ENCODE measurements at regions not wholly inside any gene's neighbourhood (a gene's known extent, or its start where the extent isn't known, plus 50 kb on each side); places are given as distances from the start of the nearest gene placed in this dataset.

DNA sequence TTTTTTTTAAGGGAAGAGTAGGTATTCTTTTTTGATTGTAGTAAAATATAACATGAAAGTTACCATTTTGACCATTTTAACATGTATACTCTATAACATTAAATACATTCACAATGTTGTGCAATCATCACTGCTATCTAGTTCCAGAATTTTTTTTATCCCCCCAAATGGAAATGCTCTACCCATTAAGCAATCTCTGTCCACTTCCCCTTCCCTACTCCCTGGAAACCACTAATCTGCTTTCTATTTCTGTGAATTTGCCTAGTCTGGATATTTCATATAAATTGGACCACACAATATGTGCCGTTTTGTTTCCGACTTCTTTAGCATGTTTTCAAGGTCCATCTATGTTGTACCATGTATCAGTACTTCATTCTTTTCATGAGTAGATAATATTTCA is 429.5 kb downstream of the TLE1 start:
- DNase-seq (ENCODE audit: low read depth), result no peak

DNA sequence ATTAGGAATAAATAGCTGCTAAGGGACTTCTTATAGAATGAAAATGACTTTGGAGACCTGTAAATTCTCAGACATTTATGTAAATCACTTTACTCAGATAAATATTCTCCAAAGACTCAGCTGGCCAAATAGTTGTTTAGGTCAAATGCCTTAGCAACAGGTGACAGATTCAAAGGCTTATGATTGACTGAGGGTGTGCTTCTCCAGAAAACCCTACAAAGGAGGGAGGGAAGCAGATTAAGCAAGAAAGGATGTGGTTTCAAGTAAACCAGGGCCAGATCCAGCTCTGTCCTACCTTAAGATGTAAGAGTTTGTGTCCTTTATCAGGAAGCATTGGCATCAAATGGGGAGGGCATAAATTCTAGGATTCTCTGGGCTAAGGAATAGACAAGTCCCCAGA is 433.0 kb downstream of the TLE1 start:
- DNase-seq (ENCODE audit: low read depth), result no peak

DNA sequence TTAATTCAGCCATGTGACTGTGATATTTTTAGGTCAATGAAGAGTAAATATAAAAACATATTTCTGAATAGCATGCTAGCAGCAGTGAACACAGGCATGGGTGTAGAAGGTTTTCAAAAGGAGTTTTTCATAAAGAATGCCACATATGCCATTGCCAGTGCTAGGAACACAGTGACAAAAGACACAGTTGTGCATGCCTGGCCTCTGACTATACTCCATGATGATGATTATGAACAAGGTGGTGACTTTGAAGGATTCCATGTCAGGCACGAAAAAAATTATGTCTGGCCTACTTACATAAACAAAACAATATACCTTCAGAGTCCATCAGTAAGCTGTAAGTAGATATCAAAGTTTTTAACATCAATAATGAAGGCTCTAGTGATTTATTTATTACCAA is 438.7 kb downstream of the TLE1 start:
- no peak for DNase-seq (ENCODE audit: low read depth)

DNA sequence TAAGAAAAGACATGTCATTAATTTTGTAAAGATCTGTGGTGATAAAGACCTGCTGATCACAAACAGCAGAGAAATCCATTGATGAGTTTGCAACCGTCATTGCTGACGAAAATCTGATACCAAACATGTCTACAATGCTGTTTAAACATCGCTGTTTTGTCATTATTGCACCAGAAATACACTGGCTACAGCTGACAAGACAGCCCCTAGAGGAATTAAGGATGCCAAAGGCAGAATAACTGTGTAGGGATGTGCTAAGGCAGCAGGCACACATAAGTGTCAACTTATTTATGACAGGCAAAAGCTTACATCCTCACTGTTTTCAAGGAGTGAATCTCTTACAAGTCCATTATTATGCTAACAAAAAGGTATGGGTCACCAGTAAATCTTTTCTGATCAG is 439.3 kb downstream of the TLE1 start:
- no peak for DNase-seq (ENCODE audit: low read depth)

DNA sequence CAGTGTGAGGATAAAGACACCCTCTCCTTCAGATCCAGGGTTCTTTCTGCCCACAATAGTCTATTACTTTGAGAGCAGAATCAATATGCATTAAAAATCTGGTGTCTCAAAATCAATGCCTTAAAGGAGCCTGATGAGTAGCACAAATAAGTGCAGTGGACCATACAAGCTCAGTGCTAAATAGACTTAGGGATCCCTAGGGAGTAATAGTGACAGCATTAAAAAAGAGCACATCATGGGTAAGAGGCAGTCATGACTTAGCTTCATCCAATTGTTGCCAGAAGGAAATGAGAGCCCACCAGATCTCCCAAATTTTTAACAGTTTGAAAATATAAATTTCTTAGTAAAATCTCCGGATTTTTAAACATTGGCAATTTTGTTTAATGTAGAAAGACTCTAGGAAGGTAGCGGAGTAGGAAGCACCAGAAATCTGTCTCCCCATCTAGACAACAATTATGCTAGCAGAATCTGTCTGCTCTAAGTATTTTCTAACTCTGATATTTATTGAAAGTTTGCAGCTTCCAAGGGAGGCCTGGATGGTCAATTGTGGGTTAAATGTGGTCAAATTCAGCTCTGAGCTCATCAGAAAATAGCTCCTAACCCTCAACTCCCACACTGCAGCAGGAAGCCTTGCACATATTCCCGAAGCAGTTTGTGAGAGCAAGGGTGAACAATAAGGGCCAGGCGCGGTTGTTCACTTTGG is 443.9 kb downstream of the TLE1 start:
- DNase-seq (ENCODE audit: low read depth), result no peak

DNA sequence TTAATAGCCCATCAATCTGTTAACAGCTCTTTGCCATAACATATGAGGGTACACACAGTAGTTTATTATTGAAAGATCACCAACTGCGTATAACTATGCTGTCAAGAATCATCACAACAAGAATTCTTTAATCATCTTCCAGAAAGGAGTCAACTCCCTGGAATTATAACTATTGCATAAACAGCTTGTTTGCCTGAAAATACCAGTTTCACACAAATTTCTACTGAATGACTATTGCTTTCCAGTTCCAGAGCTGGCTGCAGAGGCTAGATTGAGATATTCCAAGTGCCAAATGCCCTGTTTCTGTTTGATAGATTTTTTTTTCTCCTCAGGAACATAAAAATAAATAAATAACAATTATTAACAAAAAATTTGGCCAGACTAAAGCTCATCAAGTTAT is 444.7 kb downstream of the TLE1 start:
- no peak for DNase-seq (ENCODE audit: low read depth)

DNA sequence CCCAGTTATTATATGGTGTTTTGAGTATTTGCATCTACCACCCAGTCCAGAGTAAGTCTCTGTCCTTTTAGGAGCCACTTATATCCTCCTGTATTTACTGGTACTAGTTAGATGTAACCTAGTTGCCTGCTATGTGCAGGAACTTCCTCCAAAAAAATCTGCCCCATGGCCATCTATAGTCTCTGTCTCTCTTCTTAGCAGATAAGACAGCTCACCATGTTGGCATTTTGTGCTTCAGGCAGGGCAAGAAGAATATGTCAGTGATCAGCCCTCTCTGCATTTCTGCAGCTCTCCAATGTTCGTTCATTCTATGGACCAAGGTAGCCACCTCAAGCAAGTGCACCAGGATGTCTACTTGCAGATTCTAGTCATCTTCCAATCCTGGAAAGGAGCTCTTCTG is 446.5 kb downstream of the TLE1 start:
- no peak for DNase-seq (ENCODE audit: low read depth)

DNA sequence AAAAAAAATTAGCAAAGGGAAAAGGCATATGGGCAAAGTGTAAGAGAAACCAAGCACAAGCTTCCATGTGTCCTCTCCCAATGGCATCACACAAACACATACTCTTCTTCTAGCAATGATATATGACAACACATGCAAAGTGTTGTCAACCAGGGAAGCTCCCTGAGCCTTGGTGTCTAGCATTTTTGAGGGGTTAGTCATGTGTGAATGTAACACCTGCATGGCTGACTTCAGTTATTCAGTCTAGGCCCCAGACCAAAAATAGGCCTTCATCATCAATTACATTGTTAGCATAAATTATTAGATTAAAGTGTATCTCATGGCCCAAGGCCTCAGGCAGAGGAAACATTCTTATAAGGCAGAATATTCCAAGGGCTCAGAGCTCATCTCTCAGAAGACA is 450.0 kb downstream of the TLE1 start:
- DNase-seq (ENCODE audit: low read depth), result no peak

DNA sequence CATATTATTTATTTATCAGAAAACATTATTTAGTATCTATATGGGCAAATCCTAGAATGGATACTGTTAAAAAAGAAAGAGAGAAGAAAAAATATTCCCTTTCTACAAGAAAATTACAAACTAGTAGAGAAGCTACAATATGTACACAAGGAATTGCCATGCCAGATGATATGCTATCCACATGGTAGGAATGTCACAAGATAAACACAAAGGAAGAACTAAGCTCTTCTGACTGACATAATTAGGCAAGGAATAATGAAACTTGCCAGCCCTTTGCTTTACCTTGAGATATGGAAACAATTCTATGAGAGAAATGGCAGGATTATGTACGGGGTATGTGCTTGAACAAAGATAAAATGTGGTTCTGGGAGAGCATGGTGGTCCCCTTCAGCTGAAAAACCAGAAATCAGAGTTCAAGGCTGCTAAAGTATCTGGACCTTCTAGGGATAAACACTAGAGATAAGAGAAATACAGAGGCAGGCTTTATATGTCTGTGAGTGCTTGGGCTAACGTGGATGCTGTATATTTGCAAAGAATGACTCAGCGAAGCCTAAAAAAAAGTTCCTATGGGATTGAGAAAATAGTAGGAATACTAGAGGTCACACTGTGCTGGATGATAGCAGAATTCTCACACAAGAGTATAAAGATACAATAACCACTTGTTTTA is 451.6 kb downstream of the TLE1 start:
- DNase-seq (ENCODE audit: low read depth), result no peak

DNA sequence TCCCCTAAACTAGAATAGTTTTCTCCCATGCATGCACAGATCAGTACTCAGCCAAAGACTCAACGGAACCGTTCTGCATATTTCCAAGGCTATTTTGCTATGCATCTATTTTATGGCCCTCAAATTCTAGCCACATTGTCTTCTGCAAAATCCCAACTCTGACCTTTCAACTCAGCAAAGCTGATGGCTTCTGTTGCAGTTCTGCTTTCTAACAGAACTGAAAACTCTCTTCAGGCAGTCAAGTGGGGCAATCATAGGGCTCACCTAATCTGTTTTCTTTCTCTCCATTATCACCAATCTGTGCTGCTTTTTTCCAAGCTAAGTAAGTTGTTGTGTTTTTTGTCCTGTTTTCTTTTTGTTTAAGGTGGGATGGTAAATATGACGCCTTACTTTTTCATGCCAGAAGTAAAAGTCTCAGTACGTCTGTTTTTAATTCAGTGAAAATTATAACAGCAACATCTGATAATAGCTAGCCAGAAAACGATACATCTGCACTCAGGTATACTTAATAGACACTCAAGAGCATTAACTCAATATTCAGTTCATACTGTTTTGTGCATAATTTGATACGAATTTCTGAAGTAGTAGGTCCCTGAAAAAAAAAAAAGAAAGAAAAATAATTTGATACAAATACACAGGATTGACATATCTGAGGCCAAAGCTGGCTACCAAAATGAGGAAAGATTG is 454.3 kb downstream of the TLE1 start:
- no peak for DNase-seq (ENCODE audit: low read depth)

DNA sequence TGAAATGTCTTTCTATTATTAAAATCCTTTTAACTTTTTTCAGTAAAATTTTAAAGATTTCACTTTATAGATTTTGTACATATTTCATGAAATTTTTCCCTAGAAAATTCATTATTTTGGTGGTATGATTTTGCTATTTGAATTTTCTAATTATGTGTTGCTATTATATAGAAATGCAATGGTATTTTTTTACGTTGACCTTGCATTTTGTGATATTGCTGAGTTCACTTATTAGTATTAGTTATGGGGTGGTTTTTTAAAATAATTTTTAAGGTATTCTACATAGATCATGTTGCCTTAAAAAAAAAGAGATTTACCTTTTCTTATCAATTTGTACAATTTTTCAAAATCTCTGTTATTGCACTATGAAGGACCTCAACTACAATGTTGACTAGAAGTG is 458.3 kb downstream of the TLE1 start:
- DNase-seq (ENCODE audit: low read depth), result no peak

DNA sequence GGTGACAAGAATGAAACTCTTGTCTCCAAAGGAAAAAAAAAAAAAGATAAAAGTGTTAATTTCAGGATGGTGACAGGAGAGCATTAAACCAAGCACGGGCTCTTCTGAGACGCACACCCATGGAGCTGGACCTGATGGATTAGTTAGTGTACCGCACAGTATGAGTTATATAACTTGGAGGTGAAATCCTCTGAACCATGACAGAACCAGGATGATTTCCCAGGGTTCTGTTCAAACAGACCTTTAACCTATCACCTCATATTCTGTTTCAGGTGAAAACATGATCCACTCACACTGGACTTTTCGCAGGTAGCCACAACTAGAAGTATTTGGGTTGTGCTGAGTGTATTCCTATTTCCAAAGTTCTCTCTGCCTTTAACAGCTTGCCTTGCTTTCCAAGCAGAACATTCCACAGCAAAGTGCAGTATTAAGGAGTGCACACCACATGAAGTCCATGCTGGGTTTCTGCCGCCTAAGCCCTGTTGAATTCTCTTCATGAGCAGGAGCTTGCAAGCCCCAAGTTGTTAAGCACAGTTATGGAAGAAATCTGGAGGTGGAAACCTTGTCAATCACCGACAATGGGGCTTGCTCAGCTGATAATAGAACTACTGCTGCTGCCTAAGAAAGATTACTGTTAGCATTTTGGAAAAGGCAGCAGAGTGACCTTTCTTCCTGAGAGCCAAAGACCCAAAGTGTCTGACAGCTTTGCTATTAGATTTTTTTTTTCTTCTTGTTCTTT is 461.7 kb downstream of the TLE1 start:
- no peak for DNase-seq (ENCODE audit: low read depth)

DNA sequence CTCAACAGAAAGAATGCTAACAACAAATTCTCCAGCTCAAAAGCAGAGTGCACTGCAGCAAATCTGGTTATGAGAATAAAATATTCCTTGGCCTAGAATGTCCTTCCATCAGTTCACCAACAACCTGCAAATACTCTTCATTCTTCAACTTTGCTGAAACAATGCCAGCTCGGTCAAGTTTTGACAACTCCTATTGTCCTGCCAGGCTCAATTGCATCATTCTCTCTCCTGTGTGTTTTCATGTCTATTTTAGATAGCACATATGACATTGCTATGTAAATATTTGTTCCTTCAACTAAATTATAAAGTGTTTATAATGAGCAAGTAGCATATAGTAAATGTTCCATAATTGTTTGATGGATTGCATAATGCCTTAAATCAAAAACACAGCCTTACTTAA is 463.8 kb downstream of the TLE1 start:
- no peak for DNase-seq (ENCODE audit: low read depth)

DNA sequence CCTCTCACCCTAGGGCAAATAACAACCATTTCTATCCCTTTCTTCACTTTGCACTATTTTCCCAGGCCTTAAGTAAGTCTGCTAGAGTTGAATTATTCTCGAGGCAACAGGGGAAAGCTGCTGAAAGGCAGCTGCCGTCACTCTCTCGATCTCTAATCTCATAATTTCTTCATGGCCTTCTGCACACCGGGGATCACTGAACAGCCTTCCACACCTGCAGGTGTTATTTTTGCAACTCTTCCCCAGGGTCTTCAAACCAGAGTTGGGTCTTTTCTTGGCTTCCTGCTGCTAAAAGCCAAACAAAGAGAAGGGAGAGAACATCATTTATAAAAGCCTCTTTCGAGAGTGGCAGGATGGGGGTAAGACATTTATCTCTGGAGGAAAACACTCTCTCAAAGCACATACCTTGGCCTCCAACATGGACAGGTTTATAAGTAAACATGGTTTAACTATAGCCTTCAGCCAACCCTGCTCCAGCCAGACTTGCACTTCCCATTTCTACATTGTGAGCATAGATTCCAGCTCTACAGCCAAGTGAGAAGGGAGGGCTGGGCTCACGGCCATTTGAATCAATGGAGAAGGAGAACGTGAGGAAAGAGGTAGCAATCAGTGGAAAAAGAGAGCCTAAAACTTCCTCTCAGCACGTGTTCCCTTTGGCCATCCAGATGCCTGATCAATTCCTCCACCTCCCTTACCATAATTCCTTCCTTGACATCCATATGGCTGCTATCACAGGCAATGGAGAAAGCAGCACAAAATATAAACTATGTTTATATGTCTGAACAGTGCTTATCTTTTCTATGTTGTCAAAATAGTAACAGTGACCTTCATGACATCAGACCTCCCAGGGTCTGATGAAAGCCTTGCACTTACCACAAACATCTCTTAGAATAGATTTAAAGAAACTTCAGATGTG is 464.9 kb downstream of the TLE1 start:
- no peak for DNase-seq (ENCODE audit: low read depth)

DNA sequence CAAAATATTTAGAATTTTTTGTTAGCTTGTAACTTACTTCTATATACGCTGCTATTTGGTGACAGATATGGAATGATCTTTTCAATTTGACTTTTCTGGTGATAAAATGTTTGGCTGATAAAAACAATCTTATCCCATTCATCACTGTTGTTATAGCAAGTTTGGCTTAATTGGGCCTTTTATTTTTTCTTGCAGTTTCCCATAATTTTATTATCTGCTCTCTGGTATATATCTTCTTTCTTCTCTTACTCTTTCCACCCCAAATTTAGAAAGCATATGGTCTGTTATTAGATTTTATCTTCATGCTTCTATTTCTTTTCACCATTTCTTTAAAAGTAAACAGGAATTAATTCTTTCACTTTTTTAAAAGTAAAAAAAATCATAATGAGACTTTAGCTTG is 474.4 kb downstream of the TLE1 start:
- no peak for DNase-seq (ENCODE audit: low read depth)

DNA sequence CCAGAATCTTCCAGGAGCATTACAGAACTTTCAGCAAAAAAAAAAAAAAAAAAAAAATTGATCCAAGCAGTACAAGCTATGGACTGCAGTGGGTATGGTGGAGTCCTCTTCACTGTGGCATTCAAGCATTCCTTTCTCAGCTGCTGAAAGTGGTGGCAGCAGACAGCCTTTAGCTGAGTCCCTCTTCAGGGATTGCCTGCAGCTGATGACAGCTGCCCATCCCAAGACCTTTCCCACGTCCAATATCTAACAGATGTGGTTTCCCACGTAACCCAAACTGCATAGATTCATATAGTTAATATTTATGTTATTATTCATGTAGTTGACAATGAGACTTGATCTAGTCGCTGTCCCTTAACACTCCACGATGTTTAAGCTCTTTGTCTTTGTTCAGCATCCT is 475.9 kb downstream of the TLE1 start:
- DNase-seq (ENCODE audit: low read depth), result no peak

DNA sequence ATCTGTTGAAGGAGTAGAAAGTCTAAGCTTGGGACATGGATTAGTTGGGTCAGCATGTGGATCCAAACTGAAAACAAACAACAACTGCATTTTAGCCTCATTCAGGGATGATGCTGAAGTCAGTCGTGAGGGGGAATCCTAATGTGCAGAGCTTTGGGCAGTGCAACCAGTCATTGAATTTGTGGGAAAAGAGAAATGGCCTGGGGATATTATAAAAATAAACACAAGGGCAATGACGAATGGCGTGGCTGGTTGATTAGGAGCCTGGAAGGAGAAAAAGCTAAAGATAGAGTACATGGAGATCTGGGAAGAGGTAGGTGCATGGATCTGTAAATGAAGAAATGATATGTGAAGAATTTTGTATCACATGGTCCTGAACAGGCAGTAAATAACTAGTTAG is 477.6 kb downstream of the TLE1 start:
- peak; percentile 58 for DNase-seq (ENCODE audit: low read depth)

DNA sequence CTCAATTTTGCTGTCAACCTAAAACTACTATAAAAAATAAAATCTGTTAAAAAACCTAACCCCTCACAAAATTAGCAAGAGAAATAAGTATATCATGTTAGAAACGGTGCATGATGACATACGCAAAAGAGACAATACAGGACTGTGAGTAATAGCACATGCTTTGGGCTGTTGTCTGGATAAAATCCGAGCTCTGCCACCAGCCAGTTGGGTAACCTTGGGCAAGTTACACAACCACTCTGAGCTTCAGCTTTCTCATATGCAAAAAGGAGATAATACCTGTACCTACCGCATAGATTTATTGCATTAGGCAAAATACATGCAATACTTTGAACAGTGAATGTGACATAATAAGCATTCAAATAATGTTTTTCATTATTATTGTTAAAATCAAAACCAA is 481.7 kb downstream of the TLE1 start:
- DNase-seq (ENCODE audit: low read depth), result no peak

DNA sequence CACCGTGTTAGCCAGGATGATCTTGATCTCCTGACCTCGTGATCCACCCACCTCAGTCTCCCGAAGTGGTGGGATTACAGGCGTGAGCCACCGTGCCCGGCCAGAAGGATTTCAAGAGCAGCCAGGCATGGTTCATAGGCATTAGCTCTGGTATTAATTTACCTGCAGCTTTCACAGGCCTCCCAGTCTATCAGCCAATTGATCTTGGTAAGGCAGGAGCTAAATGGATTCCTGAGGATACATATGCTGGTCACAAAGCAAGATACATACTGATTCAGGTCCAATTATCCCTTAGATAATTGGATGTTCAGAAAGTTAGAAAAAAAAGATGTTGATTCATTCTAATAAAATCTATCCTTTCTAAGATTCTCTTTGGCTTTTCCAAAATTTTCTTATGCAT is 487.1 kb downstream of the TLE1 start:
- DNase-seq (ENCODE audit: low read depth), result no peak

DNA sequence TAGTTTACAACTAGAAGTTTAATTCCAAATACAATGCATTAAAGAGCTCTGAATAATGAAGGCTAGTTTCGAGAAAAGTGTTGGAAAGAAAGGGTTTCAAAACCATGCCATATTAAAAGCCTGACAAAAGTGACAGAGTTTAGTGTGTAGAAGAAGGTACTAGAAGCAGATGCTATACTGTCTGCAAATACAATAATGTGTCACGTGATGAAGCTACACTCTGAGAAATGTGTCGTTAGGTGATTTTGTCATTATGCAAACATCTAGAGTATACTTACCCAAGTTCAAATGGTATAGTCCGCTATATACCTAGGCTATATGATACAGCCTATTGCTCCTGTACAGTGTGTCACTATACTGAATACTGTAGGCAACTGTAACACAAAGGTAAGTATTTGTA is 494.1 kb downstream of the TLE1 start:
- DNase-seq (ENCODE audit: low read depth), result no peak

Data from RPMI7951 (cell line).